HepG2 (cell line): ENCODE measurements at regions not wholly inside any gene's neighbourhood (a gene's known extent, or its start where the extent isn't known, plus 50 kb on each side); places are given as distances from the start of the nearest gene placed in this dataset.

Experiments
- ATAC-seq: fragments of 200-7000 bp; cut with Tn5 transposase; 3 replicates; pipeline ENCODE4 v1.9.1; 2020; ENCODE audit warnings: mild to moderate bottlenecking, moderate library complexity
- BruUV-seq: library from RNA; stranded (reverse); fragments of 400-500 nt; replicated peaks from 2 replicates; lab custom pipeline; 2021; lab: Mats Ljungman, UMichigan
- CTCF ChIA-PET: fragments of 300-600 bp; formaldehyde crosslinking; extraction: SDS; loops from one replicate; lab custom pipeline; 2021; ENCODE audit warnings: low total read pairs, inconsistent platforms, low intra/inter-chr PET ratio; lab: Yijun Ruan, JAX
- POLR2A ChIA-PET: fragments of 350-600 bp; sonication (Branson Sonifier 250); formaldehyde crosslinking; loops from one replicate; lab custom pipeline; 2020; ENCODE audit warnings: antibody characterized with exemption, inconsistent platforms; lab: Yijun Ruan, JAX
- DNase-seq: peaks from one replicate; pipeline ENCODE4 v3.0.0-alpha.2; 2015; ENCODE audit warnings: low spot score
- FAIRE-seq: peaks from 3 replicates; lab custom pipeline; 2011; peaks lifted over from hg19 to GRCh38; lab: Jason Lieb, UNC
- H2AFZ ChIP-seq: one replicate; pipeline ENCODE4 v1.6.1; 2011; ENCODE audit warnings: low read length, inconsistent platforms
- H3K27ac ChIP-seq: fragments of 300-600 bp; 3 replicates; pipeline ENCODE4 v1.8.0; 2011; ENCODE audit warnings: mixed run types, mild to moderate bottlenecking, mixed read lengths, low read length, inconsistent platforms; ENCODE audit not compliant: insufficient read depth; ENCODE audit errors: extremely low read length
- H3K27me3 ChIP-seq, 2 experiments: fragments of 200-600 bp in 1 of 2; 2 replicates in 1 of 2; 3 replicates in 1 of 2; pipeline versions ENCODE4 v1.6.0 to v1.8.0; 2011; ENCODE audit warnings: low read length in 2 of 2, mild to moderate bottlenecking in 2 of 2, moderate library complexity in 2 of 2, inconsistent platforms in 1 of 2; ENCODE audit not compliant: insufficient read depth in 2 of 2, control insufficient read depth in 1 of 2
- H3K36me3 ChIP-seq, 2 experiments: fragments of 200-600 bp in 1 of 2; replicated peaks in 1 of 2; 2 replicates in 1 of 2; 3 replicates in 1 of 2; pipeline versions ENCODE4 v1.5.1 to v1.8.0; 2011; ENCODE audit warnings: low read length in 2 of 2, inconsistent platforms in 1 of 2; ENCODE audit not compliant: insufficient read depth in 2 of 2, control insufficient read depth in 1 of 2
- H3K4me1 ChIP-seq: 2 replicates; pipeline ENCODE4 v1.5.1; 2012; ENCODE audit warnings: low read length, inconsistent platforms; ENCODE audit not compliant: insufficient read depth
- H3K4me2 ChIP-seq: 2 replicates; pipeline ENCODE4 v1.6.0; 2011; ENCODE audit warnings: low read depth, low read length, inconsistent platforms
- H3K4me3 ChIP-seq, 3 experiments: fragments of 200-600 bp in 1 of 3; sonication (generic), shearing (Covaris generic) in 1 of 3; replicated peaks in 1 of 3; 2 replicates each; pipeline ENCODE4 v1.5.1; 2011 to 2016; ENCODE audit warnings: low read length in 3 of 3, inconsistent platforms in 2 of 3, low read depth in 2 of 3, mild to moderate bottlenecking in 2 of 3, control low read depth in 1 of 3, mixed read lengths in 1 of 3; ENCODE audit not compliant: insufficient read depth in 1 of 3
- H3K79me2 ChIP-seq: one replicate; pipeline ENCODE4 v1.6.1; 2011; ENCODE audit warnings: low read length, inconsistent platforms; ENCODE audit not compliant: insufficient read depth
- H3K9ac ChIP-seq: 2 replicates; pipeline ENCODE4 v1.6.0; 2011; ENCODE audit warnings: mild to moderate bottlenecking, low read depth, low read length, inconsistent platforms; ENCODE audit not compliant: insufficient read depth
- H3K9me3 ChIP-seq: 2 replicates; pipeline ENCODE4 v1.5.1; 2012; ENCODE audit warnings: mild to moderate bottlenecking, low read length
- H4K20me1 ChIP-seq: 2 replicates; pipeline ENCODE4 v1.6.0; 2011; ENCODE audit warnings: inconsistent platforms, mild to moderate bottlenecking, low read length, moderate library complexity; ENCODE audit not compliant: insufficient read depth
- CBX1 ChIP-seq: IDR thresholded peaks from one replicate; pipeline ENCODE4 v1.6.1; 2016; ENCODE audit warnings: antibody characterized with exemption, low read depth
- CENPT ChIP-seq: sonication (generic); formaldehyde crosslinking; IDR thresholded peaks from 2 replicates; pipeline ENCODE4 v1.8.0; 2022; ENCODE audit warnings: low read depth, mild to moderate bottlenecking, moderate library complexity, missing genetic modification reagents
- ELF3 ChIP-seq: IDR thresholded peaks from 2 replicates; pipeline ENCODE4 v1.6.1; 2016; ENCODE audit warnings: missing genetic modification reagents, missing compliant biosample characterization
- HOXA7 ChIP-seq: sonication (generic); formaldehyde crosslinking; IDR thresholded peaks from 2 replicates; pipeline ENCODE4 v1.8.1; 2022; ENCODE audit warnings: mild to moderate bottlenecking, missing genetic modification reagents, moderate library complexity
- NR2F2 ChIP-seq: IDR thresholded peaks from 2 replicates; pipeline ENCODE4 v1.6.1; 2012; ENCODE audit warnings: low read depth, inconsistent platforms, borderline replicate concordance
- POLR2AphosphoS2 ChIP-seq: IDR thresholded peaks from 2 replicates; pipeline ENCODE4 v1.6.1; 2011; ENCODE audit warnings: low read depth, low read length, improper control_type of control experiment
- SCMH1 ChIP-seq: sonication (generic); formaldehyde crosslinking; IDR thresholded peaks from 2 replicates; pipeline ENCODE4 v1.9.0; 2021; ENCODE audit warnings: missing genetic modification reagents, mild to moderate bottlenecking, borderline replicate concordance
- ZFP37 ChIP-seq: sonication (generic); formaldehyde crosslinking; IDR thresholded peaks from 2 replicates; pipeline ENCODE4 v1.4.0; 2020; ENCODE audit warnings: missing genetic modification reagents, borderline replicate concordance
- ZNF598 ChIP-seq: sonication (generic); formaldehyde crosslinking; IDR thresholded peaks from 2 replicates; pipeline ENCODE4 v1.5.1; 2020; ENCODE audit warnings: mild to moderate bottlenecking, missing genetic modification reagents, borderline replicate concordance
- WGBS: methylation state at CpG from one replicate; pipeline ENCODE4 v1.1.6; 2017; ENCODE audit warnings: low lambda C conversion rate; 5-methylcytosine and 5-hydroxymethylcytosine counted together
- in situ Hi-C: cut with HindIII; loops from 2 replicates; pipeline ENCODE4 v1.10.0; 2017; ENCODE audit warnings: low pct_unique_long_range_greater_than_20kb; ENCODE audit not compliant: extremely low pct_ligation_motif_present
- intact Hi-C: fragments of 100-400 bp; cut with micrococcal nuclease; formaldehyde crosslinking; loops from one replicate; pipeline ENCODE4 v1.10.0; 2022; ENCODE audit not compliant: unreplicated experiment
- TF ChIP-seq, protein P1 (sequence below): sonication (generic); formaldehyde crosslinking; conservative IDR thresholded peaks from 2 replicates; pipeline ENCODE4 v1.4.0; 2020; ENCODE audit warnings: missing genetic modification reagents
- TF ChIP-seq, protein P2 (sequence below), 2 experiments: sonication (generic) in 1 of 2; formaldehyde crosslinking in 1 of 2; IDR thresholded peaks; 2 replicates each; pipeline versions ENCODE4 v1.4.0 to v1.6.1; 2018 to 2020; ENCODE audit warnings: missing genetic modification reagents in 2 of 2, borderline replicate concordance in 1 of 2, low read depth in 1 of 2, mild to moderate bottlenecking in 1 of 2, missing biosample characterization in 1 of 2
- TF ChIP-seq, protein P3 (sequence below): sonication (generic); formaldehyde crosslinking; IDR thresholded peaks from 2 replicates; pipeline ENCODE4 v1.4.0; 2020; ENCODE audit warnings: mild to moderate bottlenecking, missing genetic modification reagents, borderline replicate concordance
- TF ChIP-seq, protein P4 (sequence below): sonication (generic); formaldehyde crosslinking; IDR thresholded peaks from 2 replicates; pipeline ENCODE4 v1.5.1; 2020; ENCODE audit warnings: mild to moderate bottlenecking, missing genetic modification reagents, borderline replicate concordance
- TF ChIP-seq, protein P5 (sequence below): sonication (generic); formaldehyde crosslinking; IDR thresholded peaks from 2 replicates; pipeline ENCODE4 v1.4.0; 2020; ENCODE audit warnings: missing genetic modification reagents, borderline replicate concordance

DNA sequence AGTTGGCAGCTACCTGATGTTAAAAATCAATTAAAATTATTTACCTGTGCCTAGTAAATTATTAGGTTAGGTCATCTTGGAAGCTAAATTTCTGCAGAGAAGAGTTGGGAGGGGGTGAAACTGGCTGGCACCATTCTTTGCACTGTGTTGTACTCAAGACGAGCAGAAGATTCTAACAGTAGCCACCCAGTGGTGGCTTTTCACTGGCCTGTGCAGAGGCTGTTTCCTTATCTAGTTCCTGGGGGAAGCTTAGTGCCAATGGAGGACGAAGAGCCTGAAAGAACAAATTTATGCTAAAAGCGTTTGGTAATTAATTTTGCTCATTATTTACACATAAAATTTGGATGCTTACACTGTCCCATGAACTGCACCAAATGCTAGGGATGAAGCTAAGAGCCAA lies 595.3 kb downstream of the XPNPEP1 start:
- Histone ChIP-seq H3K36me3 (no peaks in the 10 kb centered on the region), H3K9me3 (no peaks in the 10 kb centered on the region), H3K27ac (no peak overlapping the region), H3K4me2 (no peak overlapping the region), H3K79me2 (no peaks in the 10 kb centered on the region), H3K4me3 (no peak overlapping the region), H2AFZ (no peak overlapping the region), H3K9ac (no peak overlapping the region), H4K20me1 (no peaks in the 10 kb centered on the region), H3K4me1 (no peaks in the 10 kb centered on the region), H3K27me3 (no peaks in the 10 kb centered on the region; a peak in 1 of 5 replicates)
- no peak for FAIRE-seq
- ATAC-seq: no peak
- intact Hi-C loops: no loop called here
- ChIA-PET CTCF (no interaction called here), POLR2A (no interaction called here)
- DNase-seq: no peak
- 10% methylated on average over 3 of the region's 3 CpGs for WGBS
- no TSS peak for BruUV-seq
- in situ Hi-C loops: no loop called here
- no peak for TF ChIP-seq ZFP37
- TF ChIP-seq CBX1: no peak
- no peak for TF ChIP-seq ELF3 (CRISPR knock-in tag)
- no peak for TF ChIP-seq SCMH1
- no peak for TF ChIP-seq NR2F2
- TF ChIP-seq POLR2AphosphoS2: no peak
- no peak for TF ChIP-seq CENPT
- TF ChIP-seq, protein P1, sequence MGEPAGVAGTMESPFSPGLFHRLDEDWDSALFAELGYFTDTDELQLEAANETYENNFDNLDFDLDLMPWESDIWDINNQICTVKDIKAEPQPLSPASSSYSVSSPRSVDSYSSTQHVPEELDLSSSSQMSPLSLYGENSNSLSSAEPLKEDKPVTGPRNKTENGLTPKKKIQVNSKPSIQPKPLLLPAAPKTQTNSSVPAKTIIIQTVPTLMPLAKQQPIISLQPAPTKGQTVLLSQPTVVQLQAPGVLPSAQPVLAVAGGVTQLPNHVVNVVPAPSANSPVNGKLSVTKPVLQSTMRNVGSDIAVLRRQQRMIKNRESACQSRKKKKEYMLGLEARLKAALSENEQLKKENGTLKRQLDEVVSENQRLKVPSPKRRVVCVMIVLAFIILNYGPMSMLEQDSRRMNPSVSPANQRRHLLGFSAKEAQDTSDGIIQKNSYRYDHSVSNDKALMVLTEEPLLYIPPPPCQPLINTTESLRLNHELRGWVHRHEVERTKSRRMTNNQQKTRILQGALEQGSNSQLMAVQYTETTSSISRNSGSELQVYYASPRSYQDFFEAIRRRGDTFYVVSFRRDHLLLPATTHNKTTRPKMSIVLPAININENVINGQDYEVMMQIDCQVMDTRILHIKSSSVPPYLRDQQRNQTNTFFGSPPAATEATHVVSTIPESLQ: no peak
- TF ChIP-seq, protein P2, sequence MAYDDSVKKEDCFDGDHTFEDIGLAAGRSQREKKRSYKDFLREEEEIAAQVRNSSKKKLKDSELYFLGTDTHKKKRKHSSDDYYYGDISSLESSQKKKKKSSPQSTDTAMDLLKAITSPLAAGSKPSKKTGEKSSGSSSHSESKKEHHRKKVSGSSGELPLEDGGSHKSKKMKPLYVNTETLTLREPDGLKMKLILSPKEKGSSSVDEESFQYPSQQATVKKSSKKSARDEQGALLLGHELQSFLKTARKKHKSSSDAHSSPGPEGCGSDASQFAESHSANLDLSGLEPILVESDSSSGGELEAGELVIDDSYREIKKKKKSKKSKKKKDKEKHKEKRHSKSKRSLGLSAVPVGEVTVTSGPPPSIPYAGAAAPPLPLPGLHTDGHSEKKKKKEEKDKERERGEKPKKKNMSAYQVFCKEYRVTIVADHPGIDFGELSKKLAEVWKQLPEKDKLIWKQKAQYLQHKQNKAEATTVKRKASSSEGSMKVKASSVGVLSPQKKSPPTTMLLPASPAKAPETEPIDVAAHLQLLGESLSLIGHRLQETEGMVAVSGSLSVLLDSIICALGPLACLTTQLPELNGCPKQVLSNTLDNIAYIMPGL (CRISPR knock-in tag; IDR thresholded peaks at IDR 0.05; ENCODE audit: borderline replicate concordance in 1 of 2, low read depth in 1 of 2): no peak
- no peak for TF ChIP-seq HOXA7 (CRISPR knock-in tag)
- TF ChIP-seq, protein P3, sequence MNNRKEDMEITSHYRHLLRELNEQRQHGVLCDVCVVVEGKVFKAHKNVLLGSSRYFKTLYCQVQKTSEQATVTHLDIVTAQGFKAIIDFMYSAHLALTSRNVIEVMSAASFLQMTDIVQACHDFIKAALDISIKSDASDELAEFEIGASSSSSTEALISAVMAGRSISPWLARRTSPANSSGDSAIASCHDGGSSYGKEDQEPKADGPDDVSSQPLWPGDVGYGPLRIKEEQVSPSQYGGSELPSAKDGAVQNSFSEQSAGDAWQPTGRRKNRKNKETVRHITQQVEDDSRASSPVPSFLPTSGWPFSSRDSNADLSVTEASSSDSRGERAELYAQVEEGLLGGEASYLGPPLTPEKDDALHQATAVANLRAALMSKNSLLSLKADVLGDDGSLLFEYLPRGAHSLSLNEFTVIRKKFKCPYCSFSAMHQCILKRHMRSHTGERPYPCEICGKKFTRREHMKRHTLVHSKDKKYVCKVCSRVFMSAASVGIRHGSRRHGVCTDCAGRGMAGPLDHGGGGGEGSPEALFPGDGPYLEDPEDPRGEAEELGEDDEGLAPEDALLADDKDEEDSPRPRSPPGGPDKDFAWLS (CRISPR knock-in tag): no peak
- TF ChIP-seq, protein P4, sequence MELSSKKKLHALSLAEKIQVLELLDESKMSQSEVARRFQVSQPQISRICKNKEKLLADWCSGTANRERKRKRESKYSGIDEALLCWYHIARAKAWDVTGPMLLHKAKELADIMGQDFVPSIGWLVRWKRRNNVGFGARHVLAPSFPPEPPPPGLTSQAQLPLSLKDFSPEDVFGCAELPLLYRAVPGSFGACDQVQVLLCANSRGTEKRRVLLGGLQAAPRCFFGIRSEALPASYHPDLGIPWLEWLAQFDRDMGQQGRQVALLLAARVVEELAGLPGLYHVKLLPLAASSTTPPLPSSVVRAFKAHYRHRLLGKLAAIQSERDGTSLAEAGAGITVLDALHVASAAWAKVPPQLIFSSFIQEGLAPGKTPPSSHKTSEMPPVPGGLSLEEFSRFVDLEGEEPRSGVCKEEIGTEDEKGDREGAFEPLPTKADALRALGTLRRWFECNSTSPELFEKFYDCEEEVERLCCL (CRISPR knock-in tag): no peak
- TF ChIP-seq, protein P5, sequence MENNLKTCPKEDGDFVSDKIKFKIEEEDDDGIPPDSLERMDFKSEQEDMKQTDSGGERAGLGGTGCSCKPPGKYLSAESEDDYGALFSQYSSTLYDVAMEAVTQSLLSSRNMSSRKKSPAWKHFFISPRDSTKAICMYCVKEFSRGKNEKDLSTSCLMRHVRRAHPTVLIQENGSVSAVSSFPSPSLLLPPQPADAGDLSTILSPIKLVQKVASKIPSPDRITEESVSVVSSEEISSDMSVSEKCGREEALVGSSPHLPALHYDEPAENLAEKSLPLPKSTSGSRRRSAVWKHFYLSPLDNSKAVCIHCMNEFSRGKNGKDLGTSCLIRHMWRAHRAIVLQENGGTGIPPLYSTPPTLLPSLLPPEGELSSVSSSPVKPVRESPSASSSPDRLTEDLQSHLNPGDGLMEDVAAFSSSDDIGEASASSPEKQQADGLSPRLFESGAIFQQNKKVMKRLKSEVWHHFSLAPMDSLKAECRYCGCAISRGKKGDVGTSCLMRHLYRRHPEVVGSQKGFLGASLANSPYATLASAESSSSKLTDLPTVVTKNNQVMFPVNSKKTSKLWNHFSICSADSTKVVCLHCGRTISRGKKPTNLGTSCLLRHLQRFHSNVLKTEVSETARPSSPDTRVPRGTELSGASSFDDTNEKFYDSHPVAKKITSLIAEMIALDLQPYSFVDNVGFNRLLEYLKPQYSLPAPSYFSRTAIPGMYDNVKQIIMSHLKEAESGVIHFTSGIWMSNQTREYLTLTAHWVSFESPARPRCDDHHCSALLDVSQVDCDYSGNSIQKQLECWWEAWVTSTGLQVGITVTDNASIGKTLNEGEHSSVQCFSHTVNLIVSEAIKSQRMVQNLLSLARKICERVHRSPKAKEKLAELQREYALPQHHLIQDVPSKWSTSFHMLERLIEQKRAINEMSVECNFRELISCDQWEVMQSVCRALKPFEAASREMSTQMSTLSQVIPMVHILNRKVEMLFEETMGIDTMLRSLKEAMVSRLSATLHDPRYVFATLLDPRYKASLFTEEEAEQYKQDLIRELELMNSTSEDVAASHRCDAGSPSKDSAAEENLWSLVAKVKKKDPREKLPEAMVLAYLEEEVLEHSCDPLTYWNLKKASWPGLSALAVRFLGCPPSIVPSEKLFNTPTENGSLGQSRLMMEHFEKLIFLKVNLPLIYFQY (CRISPR knock-in tag): no peak
- TF ChIP-seq ZNF598 (CRISPR knock-in tag): no peak
